Chondrocyte (in vitro differentiated cells): ENCODE measurements at regions not wholly inside any gene's neighbourhood (a gene's known extent, or its start where the extent isn't known, plus 50 kb on each side); places are given as distances from the start of the nearest gene placed in this dataset.

Experiments used
- DNase-seq: peaks from one replicate; pipeline ENCODE4 v3.0.0; 2021; ENCODE audit warnings: mixed read lengths, low spot score
- H3K27ac Mint-ChIP-seq: one replicate; pipeline ENCODE4 v1.8.0; 2021; ENCODE audit warnings: mild to moderate bottlenecking, moderate library complexity, mixed read lengths; ENCODE audit not compliant: unreplicated experiment
- H3K27me3 Mint-ChIP-seq: 2 replicates; pipeline ENCODE4 v1.8.0; 2021; ENCODE audit warnings: low read depth, mixed read lengths
- H3K36me3 Mint-ChIP-seq: 2 replicates; pipeline ENCODE4 v1.8.0; 2021; ENCODE audit warnings: low read depth, mixed read lengths
- H3K4me1 Mint-ChIP-seq: 2 replicates; pipeline ENCODE4 v1.8.0; 2021; ENCODE audit warnings: low read depth, mild to moderate bottlenecking, mixed read lengths
- H3K4me3 Mint-ChIP-seq: one replicate; pipeline ENCODE4 v1.8.0; 2021; ENCODE audit warnings: mild to moderate bottlenecking, moderate library complexity, mixed read lengths; ENCODE audit not compliant: unreplicated experiment
- H3K9me3 Mint-ChIP-seq: 2 replicates; pipeline ENCODE4 v1.8.0; 2021; ENCODE audit warnings: low read depth, mixed read lengths
- CTCF ChIP-seq: fragments of 200-600 bp; sonication (generic); IDR thresholded peaks from 2 replicates; pipeline ENCODE4 v1.5.0; 2021; ENCODE audit warnings: antibody characterized with exemption, mild to moderate bottlenecking, moderate library complexity

DNA sequence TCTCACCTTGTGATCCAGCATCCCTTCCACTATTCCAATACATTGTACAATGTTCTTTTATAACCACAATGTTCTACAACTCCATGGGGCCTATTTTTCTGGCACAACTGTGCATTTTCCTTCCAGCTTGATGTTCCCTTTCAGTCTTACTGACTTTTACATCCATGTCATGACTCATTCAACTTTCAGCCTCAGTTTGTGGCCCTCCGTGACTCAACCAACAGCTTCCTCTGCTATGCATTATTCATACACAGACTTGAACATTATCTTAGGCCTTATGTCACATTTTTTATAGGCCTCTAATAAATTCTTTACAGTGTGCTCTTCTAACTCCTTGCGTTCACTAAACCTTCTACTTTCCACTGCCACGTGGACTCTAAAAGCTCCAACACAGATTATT, 119.4 kb upstream of the PRMT6 start:
- H3K9me3 Mint-ChIP-seq: peaks cover 4% of the 10 kb centered on the region
- no peaks in the 10 kb centered on the region for H3K27me3 Mint-ChIP-seq
- H3K27ac Mint-ChIP-seq: no peak overlapping the region
- TF ChIP-seq CTCF: no peak
- no peaks in the 10 kb centered on the region for H3K36me3 Mint-ChIP-seq
- no peak overlapping the region for H3K4me3 Mint-ChIP-seq
- DNase-seq: no peak
- peaks cover 4% of the 10 kb centered on the region for H3K4me1 Mint-ChIP-seq

DNA sequence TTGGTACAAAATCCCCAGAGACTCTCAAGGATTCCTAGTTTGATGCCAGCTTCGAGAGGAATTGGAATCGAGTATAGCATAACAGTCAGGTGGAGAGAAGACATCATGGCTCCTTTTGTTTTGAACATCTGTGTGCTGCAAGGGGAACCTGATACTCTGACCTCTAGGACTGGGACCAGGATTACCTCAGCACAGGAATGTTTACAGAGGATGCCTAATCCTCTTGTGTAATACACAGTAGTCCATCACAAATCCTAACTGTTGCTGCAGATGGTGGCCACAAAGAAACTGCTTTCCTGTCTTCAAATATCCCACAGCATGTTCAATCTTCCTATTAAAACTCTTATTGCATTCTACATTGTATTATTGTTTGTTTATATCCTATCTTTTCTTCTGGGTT, 111.8 kb upstream of the PRMT6 start:
- no peaks in the 10 kb centered on the region for H3K9me3 Mint-ChIP-seq
- DNase-seq: no peak
- no peaks in the 10 kb centered on the region for H3K36me3 Mint-ChIP-seq
- no peaks in the 10 kb centered on the region for H3K27me3 Mint-ChIP-seq
- H3K4me3 Mint-ChIP-seq: no peak overlapping the region
- H3K27ac Mint-ChIP-seq: no peak overlapping the region
- no peaks in the 10 kb centered on the region for H3K4me1 Mint-ChIP-seq
- TF ChIP-seq CTCF: no peak

GRCh38 chr1:106952776-106953175, 103.7 kb upstream of the PRMT6 start:
- H3K27me3 Mint-ChIP-seq: peaks cover 5% of the 10 kb centered on the region
- no peaks in the 10 kb centered on the region for H3K4me1 Mint-ChIP-seq
- H3K36me3 Mint-ChIP-seq: no peaks in the 10 kb centered on the region
- no peak for DNase-seq
- no peak overlapping the region for H3K4me3 Mint-ChIP-seq
- no peaks in the 10 kb centered on the region for H3K9me3 Mint-ChIP-seq
- no peak overlapping the region for H3K27ac Mint-ChIP-seq
- no peak for TF ChIP-seq CTCF

DNA sequence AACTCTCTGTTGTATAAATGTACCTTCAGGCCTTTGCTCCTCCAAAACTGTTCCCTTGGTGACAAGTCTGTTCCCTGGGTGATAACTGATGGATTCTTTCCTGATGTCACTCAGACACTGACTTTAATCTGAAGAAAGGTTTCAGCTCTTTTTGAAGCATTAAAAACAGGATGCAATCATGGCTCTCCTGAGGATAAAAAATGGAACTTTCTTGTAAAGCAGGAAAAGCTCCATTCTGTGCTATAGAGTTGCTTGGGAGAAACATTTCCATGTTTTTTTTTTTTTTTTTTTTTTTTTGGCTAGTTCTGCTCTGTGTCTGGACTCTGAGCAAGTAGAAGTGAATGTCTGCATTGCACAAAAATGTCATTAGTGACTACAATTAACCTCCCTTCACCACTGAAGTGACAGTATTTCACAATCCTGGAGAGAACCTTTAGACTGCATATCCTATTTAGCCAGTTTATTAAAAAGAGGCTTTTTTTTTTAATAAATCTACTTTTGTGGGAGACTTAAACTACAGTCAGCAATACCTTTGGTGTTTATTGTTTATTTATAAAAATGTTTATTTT, 101.7 kb upstream of the PRMT6 start:
- H3K9me3 Mint-ChIP-seq: no peaks in the 10 kb centered on the region
- no peak overlapping the region for H3K4me3 Mint-ChIP-seq
- H3K27ac Mint-ChIP-seq: no peak overlapping the region
- no peak for TF ChIP-seq CTCF
- no peaks in the 10 kb centered on the region for H3K4me1 Mint-ChIP-seq
- DNase-seq: no peak
- no peaks in the 10 kb centered on the region for H3K36me3 Mint-ChIP-seq
- H3K27me3 Mint-ChIP-seq: peaks cover 5% of the 10 kb centered on the region

- H3K4me3 Mint-ChIP-seq: no peak overlapping the region
- no peak for DNase-seq
- no peak for TF ChIP-seq CTCF
- no peaks in the 10 kb centered on the region for H3K36me3 Mint-ChIP-seq
- no peaks in the 10 kb centered on the region for H3K9me3 Mint-ChIP-seq
- peaks cover 6% of the 10 kb centered on the region for H3K27me3 Mint-ChIP-seq
- H3K4me1 Mint-ChIP-seq: no peaks in the 10 kb centered on the region
- H3K27ac Mint-ChIP-seq: no peak overlapping the region
Measured at GRCh38 chr1:106956721-106957120, 99.8 kb upstream of the PRMT6 start.
